Hepatocyte (in vitro differentiated cells): ENCODE measurements at regions not wholly inside any gene's neighbourhood (a gene's known extent, or its start where the extent isn't known, plus 50 kb on each side); places are given as distances from the start of the nearest gene placed in this dataset.

ENCODE experiments used
- DNase-seq: peaks from one replicate; pipeline ENCODE4 v3.0.0-alpha.2; 2016; ENCODE audit warnings: low spot score
- H2AFZ ChIP-seq: fragments of 200-600 bp; sonication (generic); 2 replicates; pipeline ENCODE4 v1.6.0; 2016; ENCODE audit warnings: antibody characterized with exemption, mild to moderate bottlenecking
- H3K27ac ChIP-seq: fragments of 200-600 bp; sonication (generic); 2 replicates; pipeline ENCODE4 v1.5.1; 2016; ENCODE audit warnings: mild to moderate bottlenecking
- H3K27me3 ChIP-seq: fragments of 200-600 bp; sonication (generic); 2 replicates; pipeline ENCODE4 v1.6.1; 2016
- H3K36me3 ChIP-seq: fragments of 200-600 bp; sonication (generic); replicated peaks from 2 replicates; pipeline ENCODE4 v1.5.1; 2016; ENCODE audit warnings: low read depth; ENCODE audit not compliant: insufficient read depth
- H3K4me1 ChIP-seq: fragments of 200-600 bp; sonication (generic); 2 replicates; pipeline ENCODE4 v1.5.1; 2016; ENCODE audit warnings: mild to moderate bottlenecking, moderate library complexity; ENCODE audit not compliant: insufficient read depth
- H3K4me2 ChIP-seq: fragments of 200-600 bp; sonication (generic); 2 replicates; pipeline ENCODE4 v1.6.0; 2016
- H3K4me3 ChIP-seq: fragments of 200-600 bp; sonication (generic); 2 replicates; pipeline ENCODE4 v1.5.1; 2016; ENCODE audit warnings: mild to moderate bottlenecking
- H3K79me2 ChIP-seq: fragments of 200-600 bp; sonication (generic); 2 replicates; pipeline ENCODE4 v1.6.0; 2017; ENCODE audit warnings: mild to moderate bottlenecking
- H3K9me2 ChIP-seq: fragments of 200-600 bp; sonication (generic); replicated peaks from 2 replicates; pipeline ENCODE4 v1.6.0; 2017; ENCODE audit warnings: mild to moderate bottlenecking; ENCODE audit not compliant: insufficient read depth
- H3K9me3 ChIP-seq: fragments of 200-600 bp; sonication (generic); 2 replicates; pipeline ENCODE4 v1.5.1; 2016; ENCODE audit warnings: low read depth, mild to moderate bottlenecking
- H4K20me1 ChIP-seq: fragments of 200-600 bp; sonication (generic); 2 replicates; pipeline ENCODE4 v1.6.0; 2016; ENCODE audit warnings: mild to moderate bottlenecking; ENCODE audit not compliant: insufficient read depth, poor library complexity, severe bottlenecking
- CTCF ChIP-seq: fragments of 200-600 bp; sonication (generic); IDR thresholded peaks from 2 replicates; pipeline ENCODE4 v1.5.1; 2016; ENCODE audit warnings: antibody characterized with exemption, mild to moderate bottlenecking; ENCODE audit not compliant: poor library complexity
- EZH2 ChIP-seq: fragments of 200-600 bp; sonication (generic); IDR thresholded peaks from 2 replicates; pipeline ENCODE4 v1.6.1; 2016; ENCODE audit warnings: antibody characterized with exemption, mild to moderate bottlenecking, borderline replicate concordance
- EZH2phosphoT487 ChIP-seq: fragments of 200-600 bp; sonication (generic); IDR thresholded peaks from one replicate; pipeline ENCODE4 v1.6.1; 2018; ENCODE audit warnings: antibody characterized with exemption, mild to moderate bottlenecking, low read depth, moderate library complexity; ENCODE audit not compliant: unreplicated experiment, severe bottlenecking
- WGBS: methylation state at CpG from one replicate; pipeline ENCODE4 v1.1.6; 2016; ENCODE audit warnings: low lambda C conversion rate; ENCODE audit errors: missing lambda C conversion rate; 5-methylcytosine and 5-hydroxymethylcytosine counted together

GRCh38 chr4:11268149-11268548, 160.5 kb downstream of the HS3ST1 start:
- H3K9me3 ChIP-seq: no peaks in the 10 kb centered on the region
- no peak overlapping the region for H3K4me2 ChIP-seq
- H3K4me3 ChIP-seq: no peak overlapping the region
- no peak overlapping the region for H2AFZ ChIP-seq
- no peak for TF ChIP-seq EZH2
- 62% methylated on average over 2 of the region's 2 CpGs for WGBS
- DNase-seq: no peak
- no peaks in the 10 kb centered on the region for H3K27me3 ChIP-seq
- no peaks in the 10 kb centered on the region for H3K36me3 ChIP-seq
- no peaks in the 10 kb centered on the region for H4K20me1 ChIP-seq
- no peaks in the 10 kb centered on the region for H3K4me1 ChIP-seq
- H3K79me2 ChIP-seq: no peaks in the 10 kb centered on the region
- no peaks in the 10 kb centered on the region for H3K9me2 ChIP-seq
- H3K27ac ChIP-seq: no peak overlapping the region

- H3K79me2 ChIP-seq: no peaks in the 10 kb centered on the region
- no peaks in the 10 kb centered on the region for H3K9me2 ChIP-seq
- H2AFZ ChIP-seq: no peak overlapping the region
- no peak overlapping the region for H3K27ac ChIP-seq
- H3K4me1 ChIP-seq: no peaks in the 10 kb centered on the region
- H3K9me3 ChIP-seq: no peaks in the 10 kb centered on the region
- 71% methylated on average over 1 of the region's 1 CpG for WGBS
- no peaks in the 10 kb centered on the region for H4K20me1 ChIP-seq
- H3K27me3 ChIP-seq: no peaks in the 10 kb centered on the region
- no peak overlapping the region for H3K4me2 ChIP-seq
- no peak overlapping the region for H3K4me3 ChIP-seq
- TF ChIP-seq CTCF: no peak
- no peak for TF ChIP-seq EZH2
- no peak for TF ChIP-seq EZH2phosphoT487
- no peak for DNase-seq
- no peaks in the 10 kb centered on the region for H3K36me3 ChIP-seq
Observed at GRCh38 chr4:11264841-11265240, 163.9 kb downstream of the HS3ST1 start.

GRCh38 chr4:11264346-11264745, 164.3 kb downstream of the HS3ST1 start:
- Histone ChIP-seq H3K4me2 (no peak overlapping the region), H2AFZ (no peak overlapping the region), H3K27me3 (no peaks in the 10 kb centered on the region), H3K4me1 (no peaks in the 10 kb centered on the region), H4K20me1 (no peaks in the 10 kb centered on the region), H3K9me3 (no peaks in the 10 kb centered on the region), H3K27ac (no peak overlapping the region), H3K36me3 (no peaks in the 10 kb centered on the region), H3K4me3 (no peak overlapping the region), H3K9me2 (no peaks in the 10 kb centered on the region), H3K79me2 (no peaks in the 10 kb centered on the region)
- DNase-seq: no peak
- TF ChIP-seq CTCF (no peak), EZH2 (no peak), EZH2phosphoT487 (no peak)

- Histone ChIP-seq H3K4me1 (no peaks in the 10 kb centered on the region), H4K20me1 (no peaks in the 10 kb centered on the region), H3K9me2 (no peaks in the 10 kb centered on the region), H3K27ac (no peak overlapping the region), H3K27me3 (no peaks in the 10 kb centered on the region), H3K9me3 (no peaks in the 10 kb centered on the region), H3K36me3 (no peaks in the 10 kb centered on the region), H3K4me3 (no peak overlapping the region), H3K4me2 (no peak overlapping the region), H2AFZ (no peak overlapping the region), H3K79me2 (no peaks in the 10 kb centered on the region)
- DNase-seq: no peak
- 74% methylated on average over 1 of the region's 1 CpG for WGBS
- TF ChIP-seq CTCF: no peak
- TF ChIP-seq EZH2: no peak
- TF ChIP-seq EZH2phosphoT487: no peak
Observed at GRCh38 chr4:11263208-11263607, 165.5 kb downstream of the HS3ST1 start.
